ENCODE measurements at regions not wholly inside any gene's neighbourhood (a gene's known extent, or its start where the extent isn't known, plus 50 kb on each side); places are given as distances from the start of the nearest gene placed in this dataset.

GRCh38 chr2:49237867-49238603 is 83.7 kb upstream of the FSHR start:
- Mint-ChIP-seq H3K4me1 (no peaks in the 10 kb centered on the region), H3K4me3 (no peak overlapping the region), H3K36me3 (no peaks in the 10 kb centered on the region), H3K27ac (no peak overlapping the region), H3K27me3 (peaks cover 1% of the 10 kb centered on the region), H3K9me3 (peaks cover 0 to 3% (median 0%) of the 10 kb centered on the region in 3 donors)

- peaks cover 0 to 5% (median 0%) of the 10 kb centered on the region in 3 donors for H3K9me3 Mint-ChIP-seq
- H3K4me3 Mint-ChIP-seq = no peak overlapping the region
- no peaks in the 10 kb centered on the region for H3K4me1 Mint-ChIP-seq
- H3K27me3 Mint-ChIP-seq = peaks cover 1% of the 10 kb centered on the region
- H3K36me3 Mint-ChIP-seq = no peaks in the 10 kb centered on the region
- H3K27ac Mint-ChIP-seq = no peak overlapping the region
Measured at GRCh38 chr2:49236316-49236715, 82.0 kb upstream of the FSHR start.

GRCh38 chr2:49226360-49226759 is 72.0 kb upstream of the FSHR start:
- Mint-ChIP-seq H3K4me1 (no peaks in the 10 kb centered on the region), H3K27ac (no peak overlapping the region), H3K27me3 (no peaks in the 10 kb centered on the region), H3K36me3 (no peaks in the 10 kb centered on the region), H3K4me3 (no peak overlapping the region), H3K9me3 (peaks cover 0 to 8% (median 4%) of the 10 kb centered on the region in 3 donors)

- no peaks in the 10 kb centered on the region for H3K4me1 Mint-ChIP-seq
- H3K4me3 Mint-ChIP-seq = no peak overlapping the region
- no peak overlapping the region for H3K27ac Mint-ChIP-seq
- H3K36me3 Mint-ChIP-seq = no peaks in the 10 kb centered on the region
- H3K27me3 Mint-ChIP-seq = no peaks in the 10 kb centered on the region
- peaks cover 0 to 4% (median 0%) of the 10 kb centered on the region in 3 donors for H3K9me3 Mint-ChIP-seq
Measured at GRCh38 chr2:49225126-49225525, 70.8 kb upstream of the FSHR start.

GRCh38 chr2:49224426-49225010 is 70.2 kb upstream of the FSHR start:
- Mint-ChIP-seq H3K4me3 (no peak overlapping the region), H3K36me3 (no peaks in the 10 kb centered on the region), H3K27ac (peak overlapping the region in 1 of 3 donors; percentile 58), H3K9me3 (peaks cover 0 to 5% (median 0%) of the 10 kb centered on the region in 3 donors), H3K4me1 (no peaks in the 10 kb centered on the region), H3K27me3 (no peaks in the 10 kb centered on the region)

GRCh38 chr2:49222975-49223528 is 68.7 kb upstream of the FSHR start:
- no peak overlapping the region for H3K4me3 Mint-ChIP-seq

GRCh38 chr2:49219741-49220140 is 65.4 kb upstream of the FSHR start:
- Mint-ChIP-seq H3K4me1 (no peaks in the 10 kb centered on the region), H3K4me3 (no peak overlapping the region), H3K9me3 (peaks cover 0 to 5% (median 2%) of the 10 kb centered on the region in 3 donors), H3K36me3 (no peaks in the 10 kb centered on the region), H3K27ac (no peak overlapping the region), H3K27me3 (no peaks in the 10 kb centered on the region)

More at GRCh38 chr2:49222975-49223528, 68.7 kb upstream of the FSHR start:
- H3K9me3 Mint-ChIP-seq = peaks cover 0 to 5% (median 0%) of the 10 kb centered on the region in 3 donors
- no peaks in the 10 kb centered on the region for H3K36me3 Mint-ChIP-seq
- no peaks in the 10 kb centered on the region for H3K4me1 Mint-ChIP-seq
- no peak overlapping the region for H3K27ac Mint-ChIP-seq
- H3K27me3 Mint-ChIP-seq = no peaks in the 10 kb centered on the region

- H3K27me3 Mint-ChIP-seq = no peaks in the 10 kb centered on the region
- no peaks in the 10 kb centered on the region for H3K36me3 Mint-ChIP-seq
- peaks cover 0 to 10% (median 3%) of the 10 kb centered on the region in 3 donors for H3K9me3 Mint-ChIP-seq
- H3K27ac Mint-ChIP-seq = no peak overlapping the region
- no peaks in the 10 kb centered on the region for H3K4me1 Mint-ChIP-seq
- no peak overlapping the region for H3K4me3 Mint-ChIP-seq
Measured at GRCh38 chr2:49210191-49210590, 55.9 kb upstream of the FSHR start.

- Mint-ChIP-seq H3K36me3 (no peaks in the 10 kb centered on the region), H3K4me1 (no peaks in the 10 kb centered on the region), H3K27me3 (no peaks in the 10 kb centered on the region), H3K9me3 (peaks cover 0 to 8% (median 3%) of the 10 kb centered on the region in 3 donors), H3K4me3 (no peak overlapping the region), H3K27ac (no peak overlapping the region)
Measured at GRCh38 chr2:49207204-49207603, 52.9 kb upstream of the FSHR start.

Measured in IgD-negative memory B cell (primary cell).